H4 (cell line): ENCODE measurements at regions not wholly inside any gene's neighbourhood (a gene's known extent, or its start where the extent isn't known, plus 50 kb on each side); places are given as distances from the start of the nearest gene placed in this dataset.
"Not testable (repeated sequence)": the region's sequence is repeated elsewhere in the genome, so short reads cannot be mapped to it uniquely, and the experiment has no call there.

Source experiments
- DNase-seq: peaks from one replicate; pipeline ENCODE4 v3.0.0-alpha.2; 2015; ENCODE audit warnings: low spot score

DNA sequence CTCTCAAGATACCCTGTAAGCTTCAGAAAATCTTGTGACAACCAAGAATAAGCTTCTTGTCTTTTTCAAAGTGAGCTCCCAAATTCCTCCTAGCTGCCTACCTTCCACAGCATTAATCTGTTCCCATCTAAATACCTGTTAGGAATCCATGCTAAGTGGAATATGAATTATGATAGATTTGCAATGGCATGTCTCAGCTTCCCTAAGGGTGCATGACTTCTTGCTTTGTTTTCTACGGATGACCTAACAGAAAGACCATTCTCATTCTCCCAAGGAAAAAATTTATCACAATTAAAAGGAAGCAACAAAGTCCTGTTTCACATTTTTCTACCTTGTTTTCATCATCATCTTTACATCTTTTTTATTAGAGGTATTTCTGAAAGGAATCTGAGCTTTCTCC is 532.7 kb downstream of the GRXCR1 start:
- DNase-seq: no peak

- no peak for DNase-seq
Observed at GRCh38 chr4:43435291-43435690, 542.8 kb downstream of the GRXCR1 start.

- DNase-seq: no peak
Observed at GRCh38 chr4:43452948-43453347, 560.4 kb downstream of the GRXCR1 start.

DNA sequence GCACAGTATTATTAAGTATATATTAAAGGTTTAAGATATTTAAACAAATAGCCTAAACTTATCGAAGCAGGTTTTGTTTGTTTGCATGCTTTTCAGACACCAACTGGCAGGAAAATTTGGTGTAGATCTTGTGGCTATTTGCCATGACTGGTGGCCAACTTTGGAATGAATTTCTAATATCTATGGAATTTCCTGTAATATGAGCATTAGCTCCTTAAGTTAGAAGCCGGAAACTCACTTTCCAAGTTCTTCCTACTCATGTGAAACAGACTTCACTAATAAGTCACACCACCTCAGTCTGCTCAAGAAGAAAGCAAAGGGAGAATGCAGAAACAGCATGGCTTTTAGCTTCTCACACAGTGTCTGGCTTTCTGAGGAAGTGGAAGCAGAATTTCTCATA is 563.9 kb downstream of the GRXCR1 start:
- DNase-seq: peak; percentile 28

DNA sequence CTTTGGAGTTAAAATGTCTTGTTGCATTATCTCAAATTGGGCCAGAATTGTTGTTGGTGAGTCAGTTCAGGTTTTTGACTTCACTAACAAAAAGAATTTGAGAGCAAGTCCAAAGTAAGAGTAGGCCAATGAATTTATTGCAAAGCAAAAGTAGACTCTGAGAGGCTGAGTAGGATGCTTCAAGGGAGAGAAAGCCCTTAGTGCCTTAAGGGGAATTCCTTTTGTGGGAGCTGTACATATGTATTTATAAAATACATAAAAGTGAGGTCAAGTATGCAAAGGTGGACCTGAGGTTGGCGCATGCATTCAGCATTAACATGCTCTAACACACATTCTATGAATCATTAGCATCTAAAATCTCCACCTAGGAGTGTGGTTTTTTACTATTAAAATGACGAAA is 565.4 kb downstream of the GRXCR1 start:
- DNase-seq: no peak

DNA sequence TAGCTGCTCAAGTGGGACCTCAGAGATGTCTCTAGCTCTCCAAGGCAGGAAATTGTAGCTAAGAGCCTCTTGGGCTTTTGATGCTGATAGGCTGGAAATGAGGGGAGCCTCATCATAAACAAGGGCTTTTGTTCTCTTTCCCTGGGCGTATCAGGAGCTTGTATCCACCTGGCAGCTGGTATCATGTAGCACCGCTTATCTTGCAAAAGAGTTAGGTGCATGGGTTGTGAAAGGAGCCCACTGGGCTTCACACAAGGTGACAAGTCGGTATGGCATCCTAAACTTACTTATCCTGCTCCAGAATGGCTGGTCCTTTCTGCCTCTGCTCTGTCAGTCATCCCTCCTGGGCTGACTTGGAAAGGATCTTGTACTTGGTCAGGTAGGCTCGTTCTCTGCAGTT is 565.8 kb downstream of the GRXCR1 start:
- DNase-seq: no peak

DNA sequence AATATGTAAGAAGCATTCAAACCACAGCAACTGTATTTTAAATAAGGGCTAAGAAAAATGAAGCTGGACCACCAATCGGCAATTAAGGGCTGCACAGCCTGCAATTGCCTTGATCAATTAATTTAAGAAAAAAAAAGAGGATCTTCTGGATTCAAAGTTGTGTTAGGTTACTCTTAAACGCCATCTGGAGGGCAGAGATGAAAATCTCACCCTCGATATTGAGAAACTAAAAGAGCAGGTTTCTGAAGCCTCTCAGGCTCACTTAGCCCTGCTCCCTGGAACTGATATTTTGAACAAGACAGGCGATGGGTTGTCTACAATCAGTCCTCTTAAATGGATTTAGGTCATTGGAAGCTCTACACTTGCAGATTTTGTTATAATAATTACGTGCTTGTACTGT is 579.4 kb downstream of the GRXCR1 start:
- DNase-seq: no peak

DNA sequence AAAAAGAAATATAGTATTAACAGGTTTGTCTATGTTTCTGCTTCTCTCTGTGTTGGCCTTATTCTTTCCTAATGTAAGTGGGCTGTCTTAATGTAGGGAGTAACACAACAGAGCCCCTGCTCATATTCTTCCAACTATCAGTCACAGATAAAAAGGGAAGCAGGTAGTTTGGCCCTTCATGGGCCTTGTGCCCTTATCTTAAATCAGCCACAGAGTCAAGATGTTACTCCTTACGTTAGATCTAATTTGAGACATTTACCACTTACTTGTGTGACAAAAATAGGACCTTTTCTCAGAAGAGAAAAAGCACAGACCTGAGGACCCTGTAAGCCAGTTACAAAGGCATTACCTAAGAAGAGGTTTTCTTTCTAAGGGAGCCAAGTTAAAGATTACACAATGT is 589.0 kb downstream of the GRXCR1 start:
- DNase-seq: no peak

DNA sequence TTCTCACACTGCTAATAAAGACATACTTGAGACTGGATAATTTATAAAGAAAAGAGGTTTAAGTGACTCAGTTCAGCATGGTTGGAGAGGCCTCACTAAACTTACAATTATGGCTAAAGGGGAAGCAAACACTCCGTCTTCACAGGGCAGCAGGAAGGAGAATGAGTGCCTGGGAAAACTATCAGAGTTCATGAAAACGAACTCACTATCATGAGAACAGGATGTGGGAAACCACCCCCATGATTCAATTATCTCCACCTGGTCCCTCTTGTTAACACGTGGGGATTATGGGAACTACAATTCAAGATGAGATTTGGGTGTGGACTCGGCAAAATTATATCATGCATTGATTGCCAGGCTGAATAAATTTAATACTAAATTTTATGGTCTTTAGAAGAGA is 592.7 kb downstream of the GRXCR1 start:
- peak; percentile 8 for DNase-seq

DNA sequence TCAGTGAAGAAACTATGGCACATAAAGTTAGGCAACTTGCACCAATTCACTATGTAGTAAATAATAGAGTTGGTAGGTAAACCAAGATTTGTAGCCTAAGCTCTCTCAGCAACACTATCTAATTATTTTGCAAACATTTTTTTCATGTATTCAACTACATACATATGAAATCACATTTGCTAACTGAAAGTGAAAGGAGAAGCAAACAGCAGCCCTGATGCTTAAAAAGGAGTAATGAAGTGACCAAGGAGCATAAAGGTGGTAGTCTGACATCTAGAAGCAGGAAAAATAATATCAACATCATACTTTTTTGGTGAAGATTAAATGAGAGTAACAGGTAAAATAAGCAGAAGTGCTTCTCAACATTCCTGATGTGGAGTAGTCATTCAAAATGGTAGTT is 603.7 kb downstream of the GRXCR1 start:
- DNase-seq: peak; percentile 37

- DNase-seq: no peak
Observed at GRCh38 chr4:43496602-43497001, 604.1 kb downstream of the GRXCR1 start.

DNA sequence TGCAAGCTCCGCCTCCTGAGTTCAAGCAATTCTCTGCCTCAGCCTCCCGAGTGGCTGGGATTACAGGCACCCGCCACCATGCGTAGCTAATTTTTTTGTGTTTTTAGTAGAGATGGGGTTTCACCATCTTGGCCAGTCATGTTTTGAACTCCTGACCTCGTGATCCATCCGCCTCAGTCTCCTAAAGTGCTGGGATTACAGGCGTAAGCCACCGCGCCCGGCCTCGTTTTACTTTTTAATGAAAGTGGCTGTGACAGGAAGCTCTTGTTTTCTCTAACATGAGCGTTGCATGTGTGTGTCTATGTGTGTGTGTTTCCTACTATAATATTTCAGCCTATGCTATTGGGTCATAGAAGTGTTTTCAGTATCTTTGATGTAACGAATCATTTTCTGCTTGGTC is 613.3 kb downstream of the GRXCR1 start:
- DNase-seq: not testable (repeated sequence)

- DNase-seq: no peak
Observed at GRCh38 chr4:43512253-43512652, 619.7 kb downstream of the GRXCR1 start.

- no peak for DNase-seq
Observed at GRCh38 chr4:43525646-43526045, 633.1 kb downstream of the GRXCR1 start.

- DNase-seq: no peak
Observed at GRCh38 chr4:43547561-43547960, 655.0 kb downstream of the GRXCR1 start.

DNA sequence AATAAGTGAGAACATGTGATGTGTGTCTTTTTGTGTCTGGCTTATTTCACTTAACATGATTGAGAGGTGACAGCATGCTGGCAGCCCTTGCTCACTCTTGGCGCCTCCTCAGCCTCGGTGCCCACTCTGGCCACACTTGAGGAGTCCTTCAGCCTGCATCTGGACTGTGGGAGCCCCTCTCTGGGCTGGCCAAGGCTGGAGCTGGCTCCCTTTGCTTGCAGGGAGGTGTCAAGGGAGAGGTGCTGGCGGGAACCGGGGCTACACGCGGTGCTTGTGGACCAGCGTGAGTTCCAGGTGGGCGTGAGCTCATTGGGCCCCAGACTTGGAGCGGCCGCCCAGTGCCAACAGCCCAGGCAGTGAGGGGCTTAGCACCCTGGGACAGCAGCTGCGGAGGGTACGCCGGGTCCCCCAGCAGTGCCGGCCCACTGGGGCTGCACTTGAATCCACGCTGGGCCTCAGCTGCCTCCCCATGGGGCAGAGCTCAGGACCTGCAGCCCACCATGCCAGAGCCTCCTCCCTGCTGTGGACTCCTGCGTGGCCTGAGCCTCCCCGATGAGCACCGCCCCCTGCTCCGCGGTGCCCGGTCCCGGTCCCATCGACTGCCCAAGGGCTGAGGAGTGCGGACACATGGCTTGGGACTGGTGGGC is 658.6 kb downstream of the GRXCR1 start:
- no peak for DNase-seq

- no peak for DNase-seq
Observed at GRCh38 chr4:43556262-43556661, 663.7 kb downstream of the GRXCR1 start.

DNA sequence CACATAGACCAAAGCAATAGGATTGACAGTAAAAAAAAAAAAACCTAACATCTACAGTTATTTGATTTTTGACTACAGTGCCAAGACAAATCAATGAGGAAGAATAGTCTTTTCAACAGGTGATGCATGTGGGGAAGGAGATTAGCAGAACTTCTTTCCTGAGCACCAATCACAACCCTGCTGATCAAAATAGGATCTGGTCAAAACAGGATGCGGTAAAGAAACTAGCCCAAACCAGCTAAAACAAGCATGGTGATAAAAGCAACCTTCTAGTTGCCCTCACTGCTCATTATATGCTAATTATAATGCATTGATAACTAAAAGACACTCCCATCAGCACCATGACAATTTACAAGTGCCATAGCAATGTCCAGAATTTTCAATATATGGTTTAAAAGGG is 667.5 kb downstream of the GRXCR1 start:
- no peak for DNase-seq

DNA sequence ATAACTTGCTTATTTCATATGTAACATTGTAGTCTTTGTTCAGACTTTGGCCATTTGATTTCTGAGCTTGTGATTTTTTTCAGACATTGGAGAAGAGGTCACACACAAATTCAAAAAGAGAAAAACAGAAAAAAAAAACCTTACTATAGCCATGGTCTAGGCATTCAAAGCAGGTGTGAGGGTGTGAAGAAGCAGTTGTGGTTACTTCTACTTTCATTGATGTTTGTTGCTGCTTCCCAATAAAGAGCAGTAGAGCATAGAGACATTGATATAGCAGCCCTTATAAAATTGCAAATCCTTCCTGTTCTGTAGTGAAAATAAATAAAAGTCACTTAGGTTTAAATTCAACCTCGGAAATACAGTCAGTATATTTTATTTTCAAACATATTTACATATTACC is 671.6 kb downstream of the GRXCR1 start:
- DNase-seq: no peak

- DNase-seq: no peak
Observed at GRCh38 chr4:43564591-43564990, 672.1 kb downstream of the GRXCR1 start.

DNA sequence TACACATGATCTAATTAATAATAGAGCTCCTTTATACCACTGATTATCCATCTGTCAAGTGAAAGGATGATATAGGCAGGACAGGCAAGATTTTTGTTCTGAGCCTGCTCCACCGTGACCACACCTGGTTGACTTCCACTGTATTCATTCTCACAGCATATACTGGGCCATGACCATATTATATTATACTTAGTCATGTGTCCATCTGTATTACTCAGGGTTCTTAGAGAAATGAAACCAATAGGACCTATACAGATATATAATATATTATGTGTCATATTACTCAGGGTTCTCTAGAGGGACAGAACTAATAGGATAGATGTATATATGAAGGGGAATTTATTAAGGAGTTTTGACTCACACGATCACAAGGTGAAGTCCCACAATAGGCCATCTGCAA is 675.1 kb downstream of the GRXCR1 start:
- no peak for DNase-seq

GRCh38 chr4:43586813-43587212 is 694.3 kb downstream of the GRXCR1 start:
- DNase-seq: no peak

DNA sequence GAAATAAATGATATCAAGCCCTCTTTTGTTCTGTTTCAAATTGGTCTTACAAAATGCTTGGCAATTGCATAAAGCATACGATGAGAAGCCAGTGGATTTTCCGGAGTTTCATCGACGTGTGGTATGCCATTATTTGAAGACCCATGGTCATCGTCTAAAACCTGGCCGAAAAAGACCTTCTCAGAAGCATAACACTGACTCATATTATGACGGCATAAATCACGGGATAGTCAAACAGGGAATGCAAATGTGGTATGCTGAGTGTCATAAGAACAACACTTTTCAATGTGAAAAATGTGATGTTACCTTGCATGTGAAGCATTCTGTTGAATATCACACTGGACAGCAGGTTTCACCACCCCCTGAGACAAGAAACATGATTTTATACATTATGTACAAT is 695.2 kb downstream of the GRXCR1 start:
- DNase-seq: no peak

GRCh38 chr4:43607400-43607799 is 714.9 kb downstream of the GRXCR1 start:
- DNase-seq: no peak
